K562 (cell line): ENCODE measurements at regions not wholly inside any gene's neighbourhood (a gene's known extent, or its start where the extent isn't known, plus 50 kb on each side); places are given as distances from the start of the nearest gene placed in this dataset.
"Not testable (repeated sequence)": the region's sequence is repeated elsewhere in the genome, so short reads cannot be mapped to it uniquely, and the experiment has no call there.

Experiments
- ATAC-seq: fragments of 200-7000 bp; cut with Tn5 transposase; 3 replicates; pipeline ENCODE4 v1.9.1; 2020; ENCODE audit warnings: moderate library complexity
- BruUV-seq: library from RNA; stranded (reverse); fragments of 400-500 nt; replicated peaks from 2 replicates; lab custom pipeline; 2021; lab: Mats Ljungman, UMichigan
- CTCF ChIA-PET: fragments of 300-600 bp; formaldehyde crosslinking; extraction: SDS; loops from one replicate; lab custom pipeline; 2021; ENCODE audit warnings: low intra/inter-chr PET ratio; lab: Yijun Ruan, JAX
- POLR2A ChIA-PET: fragments of 300-600, 350-650 bp; sonication (Branson Sonifier 250); formaldehyde crosslinking; extraction: SDS; loops from one replicate; lab custom pipeline; 2021; ENCODE audit warnings: antibody characterized with exemption, inconsistent platforms; lab: Yijun Ruan, JAX
- DNase-seq, 4 experiments: peaks; one replicate each; pipeline versions ENCODE4 v3.0.0 to v3.0.0-alpha.2; 2011 to 2018; ENCODE audit warnings: low spot score in 3 of 4, mixed read lengths in 3 of 4; ENCODE audit errors: extremely low read depth in 1 of 4
- FAIRE-seq: peaks from 2 replicates; lab custom pipeline; 2011; peaks lifted over from hg19 to GRCh38; lab: Jason Lieb, UNC
- H2AFZ ChIP-seq: 2 replicates; pipeline ENCODE4 v1.6.0; 2011; ENCODE audit warnings: low read depth, low read length, control low read depth, inconsistent platforms
- H3K27ac ChIP-seq: fragments of 200-600 bp; 3 replicates; pipeline ENCODE4 v1.8.0; 2011; ENCODE audit warnings: low read depth, mild to moderate bottlenecking, control low read depth, inconsistent platforms, low read length, moderate library complexity, mixed read lengths; ENCODE audit errors: extremely low read depth
- H3K27me3 ChIP-seq, 2 experiments: fragments of 300-600 bp in 1 of 2; 2 replicates in 1 of 2; 3 replicates in 1 of 2; pipeline versions ENCODE4 v1.6.0 to v1.8.0; 2011; ENCODE audit warnings: inconsistent platforms in 2 of 2, low read length in 2 of 2, mild to moderate bottlenecking in 1 of 2, mixed read lengths in 1 of 2, moderate library complexity in 1 of 2; ENCODE audit not compliant: control insufficient read depth in 2 of 2, insufficient read depth in 2 of 2
- H3K36me3 ChIP-seq: fragments of 300-600 bp; 3 replicates; pipeline ENCODE4 v1.8.0; 2011; ENCODE audit warnings: mild to moderate bottlenecking, low read length, inconsistent platforms; ENCODE audit not compliant: control insufficient read depth, insufficient read depth
- H3K4me1 ChIP-seq, 2 experiments: fragments of 200-600 bp in 1 of 2; replicated peaks in 1 of 2; 2 replicates in 1 of 2; 3 replicates in 1 of 2; pipeline versions ENCODE4 v1.5.1 to v1.8.0; 2011; ENCODE audit warnings: inconsistent platforms in 2 of 2, low read length in 2 of 2, mild to moderate bottlenecking in 1 of 2, mixed read lengths in 1 of 2, moderate library complexity in 1 of 2; ENCODE audit not compliant: control insufficient read depth in 2 of 2, insufficient read depth in 2 of 2
- H3K4me2 ChIP-seq: 2 replicates; pipeline ENCODE4 v1.6.1; 2011; ENCODE audit warnings: low read length, control low read depth, inconsistent platforms, mixed read lengths; ENCODE audit not compliant: insufficient read depth
- H3K4me3 ChIP-seq: fragments of 200-600 bp; sonication (generic), shearing (Covaris generic); 2 replicates; pipeline ENCODE4 v1.5.1; 2016; ENCODE audit warnings: control low read depth, inconsistent platforms
- H3K79me2 ChIP-seq: fragments of 200-600 bp; 3 replicates; pipeline ENCODE4 v1.8.0; 2011; ENCODE audit warnings: low read length, inconsistent platforms; ENCODE audit not compliant: control insufficient read depth, insufficient read depth
- H3K9ac ChIP-seq, 2 experiments: 2 replicates each; pipeline versions ENCODE4 v1.6.0 to v1.6.1; 2011; ENCODE audit warnings: low read depth in 2 of 2, low read length in 2 of 2, control low read depth in 1 of 2, inconsistent platforms in 1 of 2, mild to moderate bottlenecking in 1 of 2, mixed read lengths in 1 of 2; ENCODE audit not compliant: insufficient read depth in 1 of 2
- H3K9me1 ChIP-seq: one replicate; pipeline ENCODE4 v1.6.0; 2011; ENCODE audit warnings: inconsistent platforms, mild to moderate bottlenecking, low read length, moderate library complexity; ENCODE audit not compliant: control insufficient read depth, insufficient read depth
- H3K9me3 ChIP-seq: replicated peaks from 2 replicates; pipeline ENCODE4 v1.5.1; 2011; ENCODE audit warnings: low read depth, low read length, inconsistent platforms; ENCODE audit not compliant: control insufficient read depth, insufficient read depth
- H4K20me1 ChIP-seq: replicated peaks from 2 replicates; pipeline ENCODE4 v1.6.1; 2011; ENCODE audit warnings: low read length, inconsistent platforms, mixed read lengths; ENCODE audit not compliant: control insufficient read depth, insufficient read depth
- FOXA3 ChIP-seq, 2 experiments: fragments of 450-650 bp in 1 of 2; sonication (generic) in 1 of 2; formaldehyde crosslinking; IDR thresholded peaks in 1 of 2; conservative IDR thresholded peaks in 1 of 2; 2 replicates each; pipeline versions ENCODE4 v1.4.0 to v1.8.0; 2020 to 2022; ENCODE audit warnings: mild to moderate bottlenecking in 2 of 2, missing genetic modification reagents in 1 of 2
- HMGN3 ChIP-seq: IDR thresholded peaks from 2 replicates; pipeline ENCODE4 v1.6.1; 2011; ENCODE audit warnings: borderline replicate concordance, low read depth, mild to moderate bottlenecking, mixed read lengths, low read length; ENCODE audit not compliant: insufficient read length; ENCODE audit errors: extremely low read depth
- RCOR1 ChIP-seq, 2 experiments: IDR thresholded peaks; 2 replicates each; pipeline ENCODE4 v1.6.1; 2012; ENCODE audit warnings: low read depth in 2 of 2, low read length in 2 of 2, borderline replicate concordance in 1 of 2, improper control_type of control experiment in 1 of 2
- TAF9B ChIP-seq: fragments of 450-650 bp; IDR thresholded peaks from 2 replicates; pipeline ENCODE4 v1.6.1; 2018; ENCODE audit warnings: mild to moderate bottlenecking; ENCODE audit not compliant: partially characterized antibody
- ZBTB26 ChIP-seq: fragments of 450-650 bp; formaldehyde crosslinking; IDR thresholded peaks from 2 replicates; pipeline ENCODE4 v1.4.0; 2022; ENCODE audit warnings: missing genetic modification characterization
- ZBTB8A ChIP-seq: fragments of 450-650 bp; IDR thresholded peaks from 2 replicates; pipeline ENCODE4 v1.6.1; 2018; ENCODE audit warnings: mild to moderate bottlenecking, moderate library complexity; ENCODE audit not compliant: partially characterized antibody
- ZNF165 ChIP-seq: fragments of 250-450 bp; sonication (Bioruptor Pico); IDR thresholded peaks from 2 replicates; pipeline ENCODE4 v1.4.0; 2020; ENCODE audit warnings: borderline replicate concordance
- ZNF277 ChIP-seq: fragments of 250-450 bp; sonication (Bioruptor Pico); IDR thresholded peaks from 2 replicates; pipeline ENCODE4 v1.8.0; 2022; ENCODE audit warnings: inconsistent platforms, mild to moderate bottlenecking, moderate library complexity, borderline replicate concordance
- ZNF511 ChIP-seq: sonication (generic); formaldehyde crosslinking; IDR thresholded peaks from 2 replicates; pipeline ENCODE4 v1.8.0; 2022; ENCODE audit warnings: mild to moderate bottlenecking, missing genetic modification reagents
- ZNF584 ChIP-seq: fragments of 200-800 bp; sonication (Bioruptor generic); IDR thresholded peaks from 2 replicates; pipeline ENCODE4 v1.6.1; 2016; ENCODE audit warnings: low read depth, mild to moderate bottlenecking, missing genetic modification characterization, missing compliant biosample characterization
- ZNF696 ChIP-seq: fragments of 250-450 bp; sonication (Bioruptor Pico); conservative IDR thresholded peaks from 2 replicates; pipeline ENCODE4 v1.4.0; 2020; ENCODE audit warnings: mild to moderate bottlenecking, moderate library complexity
- in situ Hi-C: fragments of 300-500 bp; cut with MboI; formaldehyde crosslinking; loops from 4 replicates; pipeline ENCODE4 v1.15.0; 2018; ENCODE audit warnings: inconsistent platforms, mixed read lengths
- intact Hi-C: fragments of 100-400 bp; cut with micrococcal nuclease; formaldehyde crosslinking; loops from 2 replicates; pipeline ENCODE4 v1.14.2; 2022
- TF ChIP-seq, protein P1 (sequence below): sonication (generic); formaldehyde crosslinking; IDR thresholded peaks from 2 replicates; pipeline ENCODE4 v1.8.1; 2023; ENCODE audit warnings: mild to moderate bottlenecking, missing genetic modification reagents, moderate library complexity

GRCh38 chrX:35292522-35292921, 349.9 kb downstream of the FAM47B start:
- no peaks in the 10 kb centered on the region for H3K9me1 ChIP-seq
- H3K9me3 ChIP-seq, result no peaks in the 10 kb centered on the region
- no peaks in the 10 kb centered on the region for H4K20me1 ChIP-seq
- no peak for ATAC-seq
- no peaks in the 10 kb centered on the region for H3K36me3 ChIP-seq
- H3K27me3 ChIP-seq, result no peaks in the 10 kb centered on the region
- TF ChIP-seq HMGN3 (no peak), ZNF511 (no peak), ZNF584 (CRISPR knock-in tag) (no peak), ZNF165 (no peak), TAF9B (no peak), RCOR1 (IDR thresholded peaks at IDR 0.05; ENCODE audit: borderline replicate concordance in 1 of 2, low read depth in 2 of 2, low read length in 2 of 2) (no peak), ZNF277 (CRISPR knock-in tag) (no peak), ZBTB8A (no peak), FOXA3 (CRISPR knock-in tag; conservative IDR thresholded peaks at IDR 0.05 in 1 of 2, IDR thresholded peaks at IDR 0.05 in 1 of 2) (no peak), ZBTB26 (CRISPR knock-in tag) (no peak), ZNF696 (CRISPR knock-in tag) (no peak)
- TF ChIP-seq, protein P1, sequence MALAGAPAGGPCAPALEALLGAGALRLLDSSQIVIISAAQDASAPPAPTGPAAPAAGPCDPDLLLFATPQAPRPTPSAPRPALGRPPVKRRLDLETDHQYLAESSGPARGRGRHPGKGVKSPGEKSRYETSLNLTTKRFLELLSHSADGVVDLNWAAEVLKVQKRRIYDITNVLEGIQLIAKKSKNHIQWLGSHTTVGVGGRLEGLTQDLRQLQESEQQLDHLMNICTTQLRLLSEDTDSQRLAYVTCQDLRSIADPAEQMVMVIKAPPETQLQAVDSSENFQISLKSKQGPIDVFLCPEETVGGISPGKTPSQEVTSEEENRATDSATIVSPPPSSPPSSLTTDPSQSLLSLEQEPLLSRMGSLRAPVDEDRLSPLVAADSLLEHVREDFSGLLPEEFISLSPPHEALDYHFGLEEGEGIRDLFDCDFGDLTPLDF (CRISPR knock-in tag), result no peak
- ChIA-PET POLR2A (no interaction called here), CTCF (no interaction called here)
- no peaks in the 10 kb centered on the region for H3K79me2 ChIP-seq
- DNase-seq, result no peak
- BruUV-seq, result no TSS peak
- intact Hi-C loops (no loop called here), in situ Hi-C loops (no loop called here)
- no peak overlapping the region for H3K27ac ChIP-seq
- no peak overlapping the region for H3K9ac ChIP-seq
- no peak overlapping the region for H3K4me3 ChIP-seq
- no peak overlapping the region for H2AFZ ChIP-seq
- no peak for FAIRE-seq
- no peaks in the 10 kb centered on the region for H3K4me1 ChIP-seq
- H3K4me2 ChIP-seq, result no peak overlapping the region

DNA sequence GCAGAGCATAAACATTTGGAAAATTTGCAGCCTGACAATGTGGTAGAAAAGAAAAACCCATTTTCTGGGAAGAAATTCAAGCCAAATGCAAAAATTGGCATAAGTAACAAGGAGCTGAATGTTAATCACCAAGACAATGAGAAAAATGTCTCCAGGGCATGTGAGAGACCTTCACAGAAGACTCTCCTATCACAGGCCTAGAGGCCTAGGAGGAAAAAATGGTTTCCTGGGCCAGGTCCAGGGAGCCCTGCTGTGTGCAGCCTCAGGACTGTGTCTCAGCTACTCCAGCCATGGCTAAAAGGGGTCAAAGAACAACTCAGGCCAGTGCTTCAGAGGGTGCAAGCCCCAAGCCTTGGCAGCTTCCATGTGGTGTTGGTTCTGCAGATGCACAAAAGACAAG, 362.4 kb downstream of the FAM47B start:
- H3K9ac ChIP-seq, in situ Hi-C loops, ATAC-seq, intact Hi-C loops, H3K4me2 ChIP-seq, DNase-seq, FAIRE-seq, H3K36me3 ChIP-seq, POLR2A ChIA-PET, CTCF ChIA-PET, H3K27ac ChIP-seq, H3K9me1 ChIP-seq, H3K79me2 ChIP-seq, BruUV-seq, H3K27me3 ChIP-seq, H4K20me1 ChIP-seq, H3K4me3 ChIP-seq, H2AFZ ChIP-seq, H3K4me1 ChIP-seq, H3K9me3 ChIP-seq: not testable (repeated sequence)
